ENCODE measurements at regions not wholly inside any gene's neighbourhood (a gene's known extent, or its start where the extent isn't known, plus 50 kb on each side); places are given as distances from the start of the nearest gene placed in this dataset.

DNA sequence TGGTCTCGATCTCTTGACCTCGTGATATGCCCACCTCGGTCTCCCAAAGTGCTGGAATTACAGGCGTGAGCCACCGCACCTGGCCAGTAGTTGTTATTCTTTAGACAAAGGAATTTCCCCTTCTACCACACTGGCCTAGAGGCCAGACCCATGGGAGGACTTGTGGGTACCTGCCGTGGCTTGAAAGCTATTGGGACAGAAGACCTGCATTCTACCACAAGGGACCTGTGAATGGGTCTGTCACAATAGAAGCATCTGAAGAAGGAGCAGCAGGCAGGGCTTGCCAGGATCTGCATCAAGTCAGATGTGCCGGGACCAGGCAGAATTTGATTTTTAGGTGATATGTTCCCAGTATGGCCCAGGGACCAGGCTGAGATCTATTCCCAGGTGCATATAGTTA lies 356.9 kb downstream of the FGFR2 start:
- TF ChIP-seq YY1 (IDR thresholded peaks at IDR 0.05; ENCODE audit: insufficient read depth, insufficient read length), result no peak
- no peak for TF ChIP-seq ZNF274 (IDR thresholded peaks at IDR 0.05; ENCODE audit: low read depth, low read length)
- no peak for TF ChIP-seq SUZ12 (IDR thresholded peaks at IDR 0.05; ENCODE audit: extremely low read depth, insufficient read depth, insufficient read length)
